ENCODE measurements at regions not wholly inside any gene's neighbourhood (a gene's known extent, or its start where the extent isn't known, plus 50 kb on each side); places are given as distances from the start of the nearest gene placed in this dataset.

DNA sequence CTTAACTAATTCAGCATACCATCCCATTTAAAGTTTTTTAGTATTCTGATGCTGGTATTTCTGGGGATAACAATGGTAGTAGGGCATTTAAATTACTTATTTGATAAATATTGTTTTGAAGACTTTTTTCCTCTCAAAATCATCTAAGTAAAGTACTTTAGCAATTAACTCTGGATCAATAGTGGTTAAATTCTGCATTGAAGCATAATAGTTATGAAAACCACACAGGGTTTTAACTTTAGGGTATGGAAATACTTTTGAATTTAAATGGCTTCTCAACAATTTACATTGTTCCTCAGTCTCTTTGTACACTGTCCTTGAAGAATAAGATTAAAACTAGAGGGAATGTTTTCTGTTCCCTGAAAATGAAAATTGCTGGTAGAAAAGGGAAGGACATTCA is 202.6 kb upstream of the STEAP4 start:
- TF ChIP-seq, protein P1, sequence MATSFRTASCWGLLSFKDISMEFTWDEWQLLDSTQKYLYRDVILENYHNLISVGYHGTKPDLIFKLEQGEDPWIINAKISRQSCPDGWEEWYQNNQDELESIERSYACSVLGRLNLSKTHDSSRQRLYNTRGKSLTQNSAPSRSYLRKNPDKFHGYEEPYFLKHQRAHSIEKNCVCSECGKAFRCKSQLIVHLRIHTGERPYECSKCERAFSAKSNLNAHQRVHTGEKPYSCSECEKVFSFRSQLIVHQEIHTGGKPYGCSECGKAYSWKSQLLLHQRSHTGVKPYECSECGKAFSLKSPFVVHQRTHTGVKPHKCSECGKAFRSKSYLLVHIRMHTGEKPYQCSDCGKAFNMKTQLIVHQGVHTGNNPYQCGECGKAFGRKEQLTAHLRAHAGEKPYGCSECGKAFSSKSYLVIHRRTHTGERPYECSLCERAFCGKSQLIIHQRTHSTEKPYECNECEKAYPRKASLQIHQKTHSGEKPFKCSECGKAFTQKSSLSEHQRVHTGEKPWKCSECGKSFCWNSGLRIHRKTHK (tag by site-specific recombination; IDR thresholded peaks at IDR 0.05), result no peak
- TF ChIP-seq, protein P2, sequence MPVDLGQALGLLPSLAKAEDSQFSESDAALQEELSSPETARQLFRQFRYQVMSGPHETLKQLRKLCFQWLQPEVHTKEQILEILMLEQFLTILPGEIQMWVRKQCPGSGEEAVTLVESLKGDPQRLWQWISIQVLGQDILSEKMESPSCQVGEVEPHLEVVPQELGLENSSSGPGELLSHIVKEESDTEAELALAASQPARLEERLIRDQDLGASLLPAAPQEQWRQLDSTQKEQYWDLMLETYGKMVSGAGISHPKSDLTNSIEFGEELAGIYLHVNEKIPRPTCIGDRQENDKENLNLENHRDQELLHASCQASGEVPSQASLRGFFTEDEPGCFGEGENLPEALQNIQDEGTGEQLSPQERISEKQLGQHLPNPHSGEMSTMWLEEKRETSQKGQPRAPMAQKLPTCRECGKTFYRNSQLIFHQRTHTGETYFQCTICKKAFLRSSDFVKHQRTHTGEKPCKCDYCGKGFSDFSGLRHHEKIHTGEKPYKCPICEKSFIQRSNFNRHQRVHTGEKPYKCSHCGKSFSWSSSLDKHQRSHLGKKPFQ (tag by site-specific recombination; IDR thresholded peaks at IDR 0.05), result no peak
- TF ChIP-seq, protein P3, sequence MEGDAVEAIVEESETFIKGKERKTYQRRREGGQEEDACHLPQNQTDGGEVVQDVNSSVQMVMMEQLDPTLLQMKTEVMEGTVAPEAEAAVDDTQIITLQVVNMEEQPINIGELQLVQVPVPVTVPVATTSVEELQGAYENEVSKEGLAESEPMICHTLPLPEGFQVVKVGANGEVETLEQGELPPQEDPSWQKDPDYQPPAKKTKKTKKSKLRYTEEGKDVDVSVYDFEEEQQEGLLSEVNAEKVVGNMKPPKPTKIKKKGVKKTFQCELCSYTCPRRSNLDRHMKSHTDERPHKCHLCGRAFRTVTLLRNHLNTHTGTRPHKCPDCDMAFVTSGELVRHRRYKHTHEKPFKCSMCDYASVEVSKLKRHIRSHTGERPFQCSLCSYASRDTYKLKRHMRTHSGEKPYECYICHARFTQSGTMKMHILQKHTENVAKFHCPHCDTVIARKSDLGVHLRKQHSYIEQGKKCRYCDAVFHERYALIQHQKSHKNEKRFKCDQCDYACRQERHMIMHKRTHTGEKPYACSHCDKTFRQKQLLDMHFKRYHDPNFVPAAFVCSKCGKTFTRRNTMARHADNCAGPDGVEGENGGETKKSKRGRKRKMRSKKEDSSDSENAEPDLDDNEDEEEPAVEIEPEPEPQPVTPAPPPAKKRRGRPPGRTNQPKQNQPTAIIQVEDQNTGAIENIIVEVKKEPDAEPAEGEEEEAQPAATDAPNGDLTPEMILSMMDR (tag by site-specific recombination; IDR thresholded peaks at IDR 0.05), result no peak
- TF ChIP-seq, protein P4, sequence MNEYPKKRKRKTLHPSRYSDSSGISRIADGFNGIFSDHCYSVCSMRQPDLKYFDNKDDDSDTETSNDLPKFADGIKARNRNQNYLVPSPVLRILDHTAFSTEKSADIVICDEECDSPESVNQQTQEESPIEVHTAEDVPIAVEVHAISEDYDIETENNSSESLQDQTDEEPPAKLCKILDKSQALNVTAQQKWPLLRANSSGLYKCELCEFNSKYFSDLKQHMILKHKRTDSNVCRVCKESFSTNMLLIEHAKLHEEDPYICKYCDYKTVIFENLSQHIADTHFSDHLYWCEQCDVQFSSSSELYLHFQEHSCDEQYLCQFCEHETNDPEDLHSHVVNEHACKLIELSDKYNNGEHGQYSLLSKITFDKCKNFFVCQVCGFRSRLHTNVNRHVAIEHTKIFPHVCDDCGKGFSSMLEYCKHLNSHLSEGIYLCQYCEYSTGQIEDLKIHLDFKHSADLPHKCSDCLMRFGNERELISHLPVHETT (tag by site-specific recombination; IDR thresholded peaks at IDR 0.05), result no peak
- no peak for TF ChIP-seq ZNF830 (tag by site-specific recombination; IDR thresholded peaks at IDR 0.05; ENCODE audit: low read depth)
- TF ChIP-seq ZNF792 (tag by site-specific recombination; IDR thresholded peaks at IDR 0.05), result no peak
- TF ChIP-seq SCRT2 (tag by site-specific recombination; IDR thresholded peaks at IDR 0.05), result no peak
